ENCODE measurements at regions not wholly inside any gene's neighbourhood (a gene's known extent, or its start where the extent isn't known, plus 50 kb on each side); places are given as distances from the start of the nearest gene placed in this dataset.

DNA sequence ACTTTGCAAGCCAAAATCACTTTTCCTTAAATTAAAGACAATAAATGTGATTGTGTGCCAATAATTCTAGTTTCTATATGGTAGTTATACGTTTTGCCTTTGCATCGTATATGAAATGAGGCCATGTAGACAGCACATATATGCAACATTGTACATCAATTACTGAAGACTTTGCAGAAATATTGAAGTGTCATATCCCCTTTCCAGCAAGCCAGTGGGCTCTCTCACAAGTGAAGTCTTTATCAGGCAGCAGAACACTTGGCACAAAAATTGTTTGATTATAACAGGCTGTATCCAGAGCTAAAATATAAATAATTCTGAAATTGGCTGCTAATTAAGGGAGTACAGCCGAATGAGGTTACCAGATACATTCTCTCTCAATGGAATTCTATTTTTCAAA lies 588.6 kb upstream of the SEMA3D start:
- no peak overlapping the region for H3K4me3 ChIP-seq (replicated peaks in 1 of 3)
- no peak overlapping the region for H3K27ac ChIP-seq
- no peaks in the 10 kb centered on the region for H3K27me3 ChIP-seq
- H3K4me1 ChIP-seq: no peaks in the 10 kb centered on the region
- H3K9me3 ChIP-seq: no peaks in the 10 kb centered on the region
- no peak for DNase-seq
- H3K36me3 ChIP-seq: no peaks in the 10 kb centered on the region
- WGBS, 2 donors: 72 to 78% methylated on average over 3 of the region's 3 CpGs
- intact Hi-C loops (cut with DNase I): no loop called here
- TF ChIP-seq POLR2A (IDR thresholded peaks at IDR 0.05) (no peak), CTCF (IDR thresholded peaks at IDR 0.05) (no peak)

GRCh38 chr7:85774986-85775385 lies 588.1 kb upstream of the SEMA3D start:
- Histone ChIP-seq H3K27ac (no peak overlapping the region), H3K4me1 (no peaks in the 10 kb centered on the region), H3K27me3 (no peaks in the 10 kb centered on the region), H3K9me3 (no peaks in the 10 kb centered on the region), H3K36me3 (no peaks in the 10 kb centered on the region), H3K4me3 (replicated peaks in 1 of 3) (no peak overlapping the region)
- intact Hi-C loops (cut with DNase I): no loop called here
- TF ChIP-seq POLR2A (IDR thresholded peaks at IDR 0.05) (no peak), CTCF (IDR thresholded peaks at IDR 0.05) (no peak)
- DNase-seq: no peak
- WGBS, 2 donors: 73 to 74% methylated on average over 6 of the region's 6 CpGs

- Histone ChIP-seq H3K27ac (no peak overlapping the region), H3K9me3 (no peaks in the 10 kb centered on the region), H3K4me3 (replicated peaks in 1 of 3) (no peak overlapping the region), H3K36me3 (no peaks in the 10 kb centered on the region), H3K4me1 (no peaks in the 10 kb centered on the region), H3K27me3 (no peaks in the 10 kb centered on the region)
- 68 to 77% methylated on average over 2 of the region's 2 CpGs for WGBS, 2 donors
- TF ChIP-seq CTCF (IDR thresholded peaks at IDR 0.05) (no peak), POLR2A (IDR thresholded peaks at IDR 0.05) (no peak)
- intact Hi-C loops (cut with DNase I): no loop called here
- DNase-seq: no peak
These were observed 586.4 kb upstream of the SEMA3D start for GRCh38 chr7:85773116-85773728.

DNA sequence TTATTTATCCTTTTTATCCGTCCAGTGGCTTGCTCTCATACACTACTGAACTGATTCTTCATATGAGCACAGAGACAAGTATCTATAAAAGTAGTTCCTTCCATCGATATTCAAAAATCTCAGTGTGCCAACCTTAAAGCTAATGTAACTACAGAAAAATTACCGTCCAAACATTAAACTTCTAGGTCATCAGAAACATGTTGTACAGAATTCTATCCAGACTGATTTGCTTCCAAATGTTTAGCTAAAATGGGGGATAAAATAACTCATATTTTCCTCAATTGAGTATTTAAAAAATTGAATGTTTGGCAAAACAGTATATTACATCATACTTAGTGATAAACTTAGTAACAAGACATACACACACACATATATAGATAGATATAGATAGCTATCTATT lies 584.7 kb upstream of the SEMA3D start:
- TF ChIP-seq POLR2A (IDR thresholded peaks at IDR 0.05) (no peak), CTCF (IDR thresholded peaks at IDR 0.05) (no peak)
- Histone ChIP-seq H3K36me3 (no peaks in the 10 kb centered on the region), H3K4me1 (no peaks in the 10 kb centered on the region), H3K27ac (no peak overlapping the region), H3K4me3 (replicated peaks in 1 of 3) (no peak overlapping the region), H3K27me3 (no peaks in the 10 kb centered on the region), H3K9me3 (no peaks in the 10 kb centered on the region)
- intact Hi-C loops (cut with DNase I): no loop called here
- no peak for DNase-seq
- 78 to 79% methylated on average over 3 of the region's 3 CpGs for WGBS, 2 donors

- H3K4me3 ChIP-seq (replicated peaks in 1 of 3): no peak overlapping the region
- 86 to 89% methylated on average over 3 of the region's 3 CpGs for WGBS, 2 donors
These were observed 583.5 kb upstream of the SEMA3D start for GRCh38 chr7:85770332-85770731.

More at GRCh38 chr7:85770332-85770731, 583.5 kb upstream of the SEMA3D start:
- H3K27me3 ChIP-seq: no peaks in the 10 kb centered on the region
- TF ChIP-seq POLR2A (IDR thresholded peaks at IDR 0.05) (no peak), CTCF (IDR thresholded peaks at IDR 0.05) (no peak)
- no peak for DNase-seq
- H3K4me1 ChIP-seq: no peaks in the 10 kb centered on the region
- no peak overlapping the region for H3K27ac ChIP-seq
- intact Hi-C loops (cut with DNase I): no loop called here
- H3K36me3 ChIP-seq: no peaks in the 10 kb centered on the region
- H3K9me3 ChIP-seq: no peaks in the 10 kb centered on the region
